Calu3 (cell line): ENCODE measurements at regions not wholly inside any gene's neighbourhood (a gene's known extent, or its start where the extent isn't known, plus 50 kb on each side); places are given as distances from the start of the nearest gene placed in this dataset.

Experiments used
- BruUV-seq: library from RNA; stranded (reverse); fragments of 400-500 nt; replicated peaks from 2 replicates; lab custom pipeline; 2021; lab: Mats Ljungman, UMichigan
- CTCF ChIA-PET: fragments of 300-600 bp; sonication (Branson Sonifier 250); formaldehyde crosslinking; loops from one replicate; lab custom pipeline; 2022; ENCODE audit warnings: antibody characterized with exemption; lab: Charles Lee
- DNase-seq: peaks from one replicate; pipeline ENCODE4 v3.0.0; 2022
- H3K27ac Mint-ChIP-seq: one replicate; pipeline ENCODE4 v1.8.0; 2022; ENCODE audit warnings: mixed read lengths; ENCODE audit not compliant: unreplicated experiment
- H3K27me3 Mint-ChIP-seq: one replicate; pipeline ENCODE4 v1.8.0; 2022; ENCODE audit warnings: mixed read lengths; ENCODE audit not compliant: unreplicated experiment
- H3K36me3 Mint-ChIP-seq: one replicate; pipeline ENCODE4 v1.8.0; 2022; ENCODE audit warnings: mild to moderate bottlenecking, moderate library complexity, mixed read lengths; ENCODE audit not compliant: insufficient read depth, unreplicated experiment
- H3K4me1 Mint-ChIP-seq: one replicate; pipeline ENCODE4 v1.8.0; 2022; ENCODE audit warnings: mild to moderate bottlenecking, low read depth, mixed read lengths; ENCODE audit not compliant: unreplicated experiment
- H3K4me3 Mint-ChIP-seq: one replicate; pipeline ENCODE4 v1.8.0; 2022; ENCODE audit warnings: mild to moderate bottlenecking, low read depth, moderate library complexity, mixed read lengths; ENCODE audit not compliant: unreplicated experiment
- H3K9me3 Mint-ChIP-seq: one replicate; pipeline ENCODE4 v1.8.0; 2022; ENCODE audit warnings: low read depth, mixed read lengths; ENCODE audit not compliant: unreplicated experiment
- CTCF ChIP-seq: fragments of 200-600 bp; IDR thresholded peaks from one replicate; pipeline ENCODE4 v1.8.0; 2022; ENCODE audit warnings: antibody characterized with exemption; ENCODE audit not compliant: unreplicated experiment
- intact Hi-C: fragments of 100-400 bp; cut with micrococcal nuclease; formaldehyde crosslinking; loops from one replicate; pipeline ENCODE4 v1.10.0; 2022; ENCODE audit not compliant: unreplicated experiment

- Mint-ChIP-seq H3K27me3 (no peaks in the 10 kb centered on the region), H3K27ac (no peak overlapping the region), H3K9me3 (no peaks in the 10 kb centered on the region), H3K4me3 (no peak overlapping the region), H3K4me1 (no peaks in the 10 kb centered on the region), H3K36me3 (peaks cover 8% of the 10 kb centered on the region)
- TF ChIP-seq CTCF: no peak
- no TSS peak for BruUV-seq
- intact Hi-C loops: no loop called here
- DNase-seq: no peak
- CTCF ChIA-PET: interaction anchor here (0.6 to 1.5 kb wide), 2 partner anchors 220 to 277 kb away, joined by 4 to 11 read pairs; no protein-coding TSS in a partner anchor
These were observed 162.0 kb downstream of the C9orf50 start for GRCh38 chr9:129458663-129459546.

- Mint-ChIP-seq H3K4me1 (no peaks in the 10 kb centered on the region), H3K27ac (no peak overlapping the region), H3K36me3 (peaks cover 8% of the 10 kb centered on the region), H3K9me3 (no peaks in the 10 kb centered on the region), H3K27me3 (no peaks in the 10 kb centered on the region), H3K4me3 (no peak overlapping the region)
- DNase-seq: no peak
- no peak for TF ChIP-seq CTCF
- CTCF ChIA-PET: no interaction called here
- intact Hi-C loops: no loop called here
- BruUV-seq: no TSS peak
These were observed 162.7 kb downstream of the C9orf50 start for GRCh38 chr9:129458155-129458661.

GRCh38 chr9:129457325-129457779, 163.5 kb downstream of the C9orf50 start:
- Mint-ChIP-seq H3K4me1 (no peaks in the 10 kb centered on the region), H3K4me3 (no peak overlapping the region), H3K27me3 (no peaks in the 10 kb centered on the region), H3K36me3 (peaks cover 8% of the 10 kb centered on the region), H3K27ac (no peak overlapping the region), H3K9me3 (no peaks in the 10 kb centered on the region)
- no TSS peak for BruUV-seq
- no peak for DNase-seq
- CTCF ChIA-PET: no interaction called here
- intact Hi-C loops: no loop called here
- no peak for TF ChIP-seq CTCF

- H3K4me3 Mint-ChIP-seq: no peak overlapping the region
- TF ChIP-seq CTCF: no peak
- BruUV-seq: no TSS peak
- H3K27me3 Mint-ChIP-seq: no peaks in the 10 kb centered on the region
- intact Hi-C loops: no loop called here
- DNase-seq: no peak
- no peaks in the 10 kb centered on the region for H3K4me1 Mint-ChIP-seq
- H3K9me3 Mint-ChIP-seq: no peaks in the 10 kb centered on the region
- no peak overlapping the region for H3K27ac Mint-ChIP-seq
- H3K36me3 Mint-ChIP-seq: peaks cover 10% of the 10 kb centered on the region
- CTCF ChIA-PET: interaction anchor here (0.8 kb wide), 1 partner anchor 121 kb away, joined by 5 read pairs; no protein-coding TSS in a partner anchor
These were observed 164.2 kb downstream of the C9orf50 start for GRCh38 chr9:129456549-129457324.
